ENCODE measurements at regions not wholly inside any gene's neighbourhood (a gene's known extent, or its start where the extent isn't known, plus 50 kb on each side); places are given as distances from the start of the nearest gene placed in this dataset.
"Not testable (repeated sequence)": the region's sequence is repeated elsewhere in the genome, so short reads cannot be mapped to it uniquely, and the experiment has no call there.

DNA sequence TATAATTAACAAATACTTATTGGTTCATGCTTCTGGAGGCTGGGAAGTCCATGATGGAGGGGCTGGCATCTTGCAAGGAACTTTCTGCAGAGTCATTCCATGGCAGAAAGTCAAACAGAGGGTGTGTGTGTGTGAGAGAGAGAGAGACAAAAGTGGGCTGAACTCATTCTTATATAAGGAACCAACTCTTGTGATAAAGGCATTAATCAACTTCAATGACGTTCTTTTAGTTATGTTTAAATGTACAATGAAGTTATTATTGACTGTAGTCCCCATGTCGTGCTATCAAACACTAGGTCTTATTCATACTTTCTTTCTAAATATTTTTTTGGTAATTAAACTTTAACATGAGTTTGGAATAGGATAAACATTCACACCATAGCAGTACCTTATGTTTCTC, 1408.8 kb downstream of the STIM2 start:
- H3K36me3 ChIP-seq, result no peaks in the 10 kb centered on the region
- no peak overlapping the region for H3K27ac ChIP-seq
- H3K4me1 ChIP-seq, result no peaks in the 10 kb centered on the region
- no peak overlapping the region for H3K4me3 ChIP-seq
- no peaks in the 10 kb centered on the region for H3K27me3 ChIP-seq
- H3K9me3 ChIP-seq, result no peaks in the 10 kb centered on the region
- WGBS, 2 donors, result 59 to 61% methylated on average over 2 of the region's 2 CpGs
- ATAC-seq (ENCODE audit: low FRiP score in 2 of 2) (no peak), DNase-seq (no peak)
- TF ChIP-seq EP300 (IDR thresholded peaks at IDR 0.05) (no peak), POLR2AphosphoS5 (IDR thresholded peaks at IDR 0.05) (no peak), POLR2A (IDR thresholded peaks at IDR 0.05) (no peak)
- TF ChIP-seq, protein P1, sequence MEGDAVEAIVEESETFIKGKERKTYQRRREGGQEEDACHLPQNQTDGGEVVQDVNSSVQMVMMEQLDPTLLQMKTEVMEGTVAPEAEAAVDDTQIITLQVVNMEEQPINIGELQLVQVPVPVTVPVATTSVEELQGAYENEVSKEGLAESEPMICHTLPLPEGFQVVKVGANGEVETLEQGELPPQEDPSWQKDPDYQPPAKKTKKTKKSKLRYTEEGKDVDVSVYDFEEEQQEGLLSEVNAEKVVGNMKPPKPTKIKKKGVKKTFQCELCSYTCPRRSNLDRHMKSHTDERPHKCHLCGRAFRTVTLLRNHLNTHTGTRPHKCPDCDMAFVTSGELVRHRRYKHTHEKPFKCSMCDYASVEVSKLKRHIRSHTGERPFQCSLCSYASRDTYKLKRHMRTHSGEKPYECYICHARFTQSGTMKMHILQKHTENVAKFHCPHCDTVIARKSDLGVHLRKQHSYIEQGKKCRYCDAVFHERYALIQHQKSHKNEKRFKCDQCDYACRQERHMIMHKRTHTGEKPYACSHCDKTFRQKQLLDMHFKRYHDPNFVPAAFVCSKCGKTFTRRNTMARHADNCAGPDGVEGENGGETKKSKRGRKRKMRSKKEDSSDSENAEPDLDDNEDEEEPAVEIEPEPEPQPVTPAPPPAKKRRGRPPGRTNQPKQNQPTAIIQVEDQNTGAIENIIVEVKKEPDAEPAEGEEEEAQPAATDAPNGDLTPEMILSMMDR (IDR thresholded peaks at IDR 0.05), result no peak

DNA sequence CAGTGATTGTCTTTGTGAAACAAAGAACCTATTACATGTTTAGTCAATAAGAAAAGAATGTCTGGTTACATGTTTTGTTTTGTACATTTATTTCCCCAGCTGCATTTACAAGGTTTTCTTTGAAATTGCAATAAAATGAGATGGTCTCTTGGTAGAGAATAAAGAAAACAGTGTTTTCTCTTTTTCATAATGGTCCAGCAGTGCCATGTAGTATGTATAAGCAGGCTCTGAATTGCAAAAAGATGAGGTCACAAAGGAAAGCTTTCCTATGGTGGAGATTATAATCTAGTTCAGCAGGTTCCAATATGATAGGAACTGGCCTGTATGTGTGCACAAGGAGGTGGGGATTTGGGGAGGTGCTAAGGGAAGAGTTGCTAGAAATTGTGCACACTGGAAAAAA, 1417.3 kb downstream of the STIM2 start:
- no peaks in the 10 kb centered on the region for H3K36me3 ChIP-seq
- no peak for DNase-seq

DNA sequence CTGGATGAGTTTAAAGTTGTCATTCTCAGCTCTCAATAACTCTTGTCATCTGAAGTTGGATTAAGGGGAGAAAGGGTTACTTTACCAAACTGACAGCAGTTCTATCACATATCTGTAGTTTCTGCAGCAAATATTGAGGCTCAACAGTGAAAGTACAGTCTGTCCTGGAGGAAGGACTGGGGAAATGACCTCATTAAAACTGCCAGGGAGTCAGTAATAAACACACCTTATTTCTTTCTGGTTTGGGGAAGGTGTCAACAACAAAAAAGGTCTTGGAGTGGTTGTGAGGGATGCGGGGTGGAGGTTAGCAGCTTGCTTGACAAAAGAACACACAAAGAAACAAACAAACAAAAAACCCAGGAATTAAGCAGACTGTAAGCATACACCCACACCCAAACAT, 1418.0 kb downstream of the STIM2 start:
- Histone ChIP-seq H3K4me1 (no peaks in the 10 kb centered on the region), H3K9me3 (no peaks in the 10 kb centered on the region), H3K4me3 (no peak overlapping the region), H3K27me3 (no peaks in the 10 kb centered on the region), H3K27ac (no peak overlapping the region), H3K36me3 (no peaks in the 10 kb centered on the region)
- WGBS, 2 donors, result 85 to 87% methylated on average over 1 of the region's 1 CpG
- ATAC-seq (ENCODE audit: low FRiP score in 2 of 2) (no peak), DNase-seq (no peak)
- no peak for TF ChIP-seq POLR2A (IDR thresholded peaks at IDR 0.05)
- no peak for TF ChIP-seq POLR2AphosphoS5 (IDR thresholded peaks at IDR 0.05)
- TF ChIP-seq EP300 (IDR thresholded peaks at IDR 0.05), result no peak
- TF ChIP-seq, protein P1 (IDR thresholded peaks at IDR 0.05), result no peak

More for the DNA sequence above, 1417.3 kb downstream of the STIM2 start:
- H3K27me3 ChIP-seq, result no peaks in the 10 kb centered on the region
- ATAC-seq (ENCODE audit: low FRiP score in 2 of 2), result no peak
- no peaks in the 10 kb centered on the region for H3K9me3 ChIP-seq
- H3K27ac ChIP-seq, result no peak overlapping the region
- H3K4me1 ChIP-seq, result no peaks in the 10 kb centered on the region
- no peak overlapping the region for H3K4me3 ChIP-seq
- no peak for TF ChIP-seq POLR2A (IDR thresholded peaks at IDR 0.05)
- TF ChIP-seq EP300 (IDR thresholded peaks at IDR 0.05), result no peak

DNA sequence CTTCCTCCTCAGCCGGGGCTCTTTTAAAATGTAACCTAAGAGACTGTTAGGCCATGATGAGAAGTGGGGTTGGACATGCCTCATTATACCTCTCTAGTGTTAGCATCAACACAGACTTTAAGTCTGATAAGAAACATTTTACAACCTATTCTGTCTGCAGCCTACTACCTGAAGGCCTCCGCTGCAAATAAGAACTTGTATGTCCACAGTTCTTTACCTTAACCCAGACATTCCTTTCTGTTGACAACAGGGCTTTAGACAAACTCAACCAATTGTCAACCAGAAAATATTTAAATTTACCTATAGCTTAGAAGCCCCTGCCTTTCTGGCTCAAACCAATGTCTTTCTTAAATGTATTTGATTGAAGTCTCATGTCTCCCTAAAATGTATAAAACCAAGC, 1418.6 kb downstream of the STIM2 start:
- DNase-seq (no peak), ATAC-seq (ENCODE audit: low FRiP score in 2 of 2) (no peak)
- Histone ChIP-seq H3K4me3 (no peak overlapping the region), H3K27ac (no peak overlapping the region), H3K27me3 (no peaks in the 10 kb centered on the region), H3K36me3 (no peaks in the 10 kb centered on the region), H3K9me3 (no peaks in the 10 kb centered on the region), H3K4me1 (no peaks in the 10 kb centered on the region)
- no peak for TF ChIP-seq EP300 (IDR thresholded peaks at IDR 0.05)
- TF ChIP-seq, protein P1 (IDR thresholded peaks at IDR 0.05), result no peak
- no peak for TF ChIP-seq POLR2A (IDR thresholded peaks at IDR 0.05)
- TF ChIP-seq POLR2AphosphoS5 (IDR thresholded peaks at IDR 0.05), result no peak
- 79 to 90% methylated on average over 2 of the region's 2 CpGs for WGBS, 2 donors

DNA sequence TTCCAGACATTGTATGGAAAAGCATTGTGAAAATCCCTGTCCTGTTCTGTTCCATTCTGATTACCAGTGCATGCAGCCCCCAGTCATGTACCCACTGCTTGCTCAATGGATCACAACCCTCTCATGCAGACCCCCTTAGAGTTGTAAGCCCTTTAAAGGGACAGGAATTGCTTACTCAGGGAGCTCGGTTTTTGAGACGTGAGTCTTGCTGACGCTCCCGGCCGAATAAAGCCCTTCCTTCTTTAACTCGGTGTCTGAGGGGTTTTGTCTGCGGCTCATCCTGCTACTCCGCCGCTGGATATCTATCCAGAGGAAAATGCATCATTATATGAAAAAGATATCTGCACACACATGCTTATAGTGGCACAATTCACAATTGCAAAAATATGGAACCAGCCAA, 1425.6 kb downstream of the STIM2 start:
- not testable (repeated sequence) for H3K4me1 ChIP-seq; H3K27me3 ChIP-seq; DNase-seq; H3K9me3 ChIP-seq; ATAC-seq (ENCODE audit: low FRiP score in 2 of 2); H3K36me3 ChIP-seq; H3K27ac ChIP-seq; H3K4me3 ChIP-seq
- 87 to 91% methylated on average over 9 of the region's 9 CpGs for WGBS, 2 donors

DNA sequence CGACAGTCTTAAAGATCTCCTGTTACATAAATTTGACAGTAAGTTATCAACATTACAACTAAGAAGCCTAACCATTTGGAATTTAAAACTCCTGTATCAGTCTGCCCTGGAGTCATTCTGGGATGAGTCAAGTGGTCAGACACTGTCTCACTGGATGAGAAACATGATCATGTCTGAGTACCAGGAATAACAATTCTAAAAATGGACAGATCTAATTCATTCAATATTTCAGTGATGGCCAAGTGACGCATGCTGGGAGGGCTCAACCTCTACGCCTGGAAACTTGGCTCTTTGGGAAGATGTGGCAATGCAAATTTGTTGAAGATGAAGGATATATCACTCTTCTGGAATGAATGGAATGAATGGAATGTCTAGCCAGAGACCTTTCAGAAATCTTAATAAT, 1427.2 kb downstream of the STIM2 start:
- no peak overlapping the region for H3K4me3 ChIP-seq
- no peaks in the 10 kb centered on the region for H3K36me3 ChIP-seq
- TF ChIP-seq EP300 (IDR thresholded peaks at IDR 0.05), result no peak
- no peak for TF ChIP-seq POLR2AphosphoS5 (IDR thresholded peaks at IDR 0.05)
- TF ChIP-seq POLR2A (IDR thresholded peaks at IDR 0.05), result no peak
- TF ChIP-seq, protein P1 (IDR thresholded peaks at IDR 0.05), result no peak
- H3K4me1 ChIP-seq, result no peaks in the 10 kb centered on the region
- DNase-seq (no peak), ATAC-seq (ENCODE audit: low FRiP score in 2 of 2) (peak; percentile 73 to 96)
- no peaks in the 10 kb centered on the region for H3K27me3 ChIP-seq
- H3K9me3 ChIP-seq, result no peaks in the 10 kb centered on the region
- H3K27ac ChIP-seq, result no peak overlapping the region
- WGBS, 2 donors, result 53 to 77% methylated on average over 3 of the region's 3 CpGs
